HepG2 (cell line): ENCODE measurements at regions not wholly inside any gene's neighbourhood (a gene's known extent, or its start where the extent isn't known, plus 50 kb on each side); places are given as distances from the start of the nearest gene placed in this dataset.

Experiments used
- ATAC-seq: fragments of 200-7000 bp; cut with Tn5 transposase; 3 replicates; pipeline ENCODE4 v1.9.1; 2020; ENCODE audit warnings: mild to moderate bottlenecking, moderate library complexity
- BruUV-seq: library from RNA; stranded (reverse); fragments of 400-500 nt; replicated peaks from 2 replicates; lab custom pipeline; 2021; lab: Mats Ljungman, UMichigan
- CTCF ChIA-PET: fragments of 300-600 bp; formaldehyde crosslinking; extraction: SDS; loops from one replicate; lab custom pipeline; 2021; ENCODE audit warnings: low total read pairs, inconsistent platforms, low intra/inter-chr PET ratio; lab: Yijun Ruan, JAX
- POLR2A ChIA-PET: fragments of 350-600 bp; sonication (Branson Sonifier 250); formaldehyde crosslinking; loops from one replicate; lab custom pipeline; 2020; ENCODE audit warnings: antibody characterized with exemption, inconsistent platforms; lab: Yijun Ruan, JAX
- DNase-seq: peaks from one replicate; pipeline ENCODE4 v3.0.0-alpha.2; 2015; ENCODE audit warnings: low spot score
- FAIRE-seq: peaks from 3 replicates; lab custom pipeline; 2011; peaks lifted over from hg19 to GRCh38; lab: Jason Lieb, UNC
- H2AFZ ChIP-seq: one replicate; pipeline ENCODE4 v1.6.1; 2011; ENCODE audit warnings: low read length, inconsistent platforms
- H3K27ac ChIP-seq: fragments of 300-600 bp; 3 replicates; pipeline ENCODE4 v1.8.0; 2011; ENCODE audit warnings: mixed run types, mild to moderate bottlenecking, mixed read lengths, low read length, inconsistent platforms; ENCODE audit not compliant: insufficient read depth; ENCODE audit errors: extremely low read length
- H3K27me3 ChIP-seq, 2 experiments: fragments of 200-600 bp in 1 of 2; 2 replicates in 1 of 2; 3 replicates in 1 of 2; pipeline versions ENCODE4 v1.6.0 to v1.8.0; 2011; ENCODE audit warnings: low read length in 2 of 2, mild to moderate bottlenecking in 2 of 2, moderate library complexity in 2 of 2, inconsistent platforms in 1 of 2; ENCODE audit not compliant: insufficient read depth in 2 of 2, control insufficient read depth in 1 of 2
- H3K36me3 ChIP-seq, 2 experiments: fragments of 200-600 bp in 1 of 2; replicated peaks in 1 of 2; 2 replicates in 1 of 2; 3 replicates in 1 of 2; pipeline versions ENCODE4 v1.5.1 to v1.8.0; 2011; ENCODE audit warnings: low read length in 2 of 2, inconsistent platforms in 1 of 2; ENCODE audit not compliant: insufficient read depth in 2 of 2, control insufficient read depth in 1 of 2
- H3K4me1 ChIP-seq: 2 replicates; pipeline ENCODE4 v1.5.1; 2012; ENCODE audit warnings: low read length, inconsistent platforms; ENCODE audit not compliant: insufficient read depth
- H3K4me2 ChIP-seq: 2 replicates; pipeline ENCODE4 v1.6.0; 2011; ENCODE audit warnings: low read depth, low read length, inconsistent platforms
- H3K4me3 ChIP-seq, 3 experiments: fragments of 200-600 bp in 1 of 3; sonication (generic), shearing (Covaris generic) in 1 of 3; replicated peaks in 1 of 3; 2 replicates each; pipeline ENCODE4 v1.5.1; 2011 to 2016; ENCODE audit warnings: low read length in 3 of 3, inconsistent platforms in 2 of 3, low read depth in 2 of 3, mild to moderate bottlenecking in 2 of 3, control low read depth in 1 of 3, mixed read lengths in 1 of 3; ENCODE audit not compliant: insufficient read depth in 1 of 3
- H3K79me2 ChIP-seq: one replicate; pipeline ENCODE4 v1.6.1; 2011; ENCODE audit warnings: low read length, inconsistent platforms; ENCODE audit not compliant: insufficient read depth
- H3K9ac ChIP-seq: 2 replicates; pipeline ENCODE4 v1.6.0; 2011; ENCODE audit warnings: mild to moderate bottlenecking, low read depth, low read length, inconsistent platforms; ENCODE audit not compliant: insufficient read depth
- H3K9me3 ChIP-seq: 2 replicates; pipeline ENCODE4 v1.5.1; 2012; ENCODE audit warnings: mild to moderate bottlenecking, low read length
- H4K20me1 ChIP-seq: 2 replicates; pipeline ENCODE4 v1.6.0; 2011; ENCODE audit warnings: inconsistent platforms, mild to moderate bottlenecking, low read length, moderate library complexity; ENCODE audit not compliant: insufficient read depth
- ATF7 ChIP-seq, 2 experiments: fragments of 450-650 bp in 1 of 2; sonication (generic) in 1 of 2; formaldehyde crosslinking in 1 of 2; IDR thresholded peaks; 2 replicates each; pipeline versions ENCODE4 v1.4.0 to v1.6.1; 2016 to 2020; ENCODE audit warnings: antibody characterized with exemption in 1 of 2, mild to moderate bottlenecking in 1 of 2, missing genetic modification reagents in 1 of 2
- JUND ChIP-seq: sonication (generic); formaldehyde crosslinking; IDR thresholded peaks from 2 replicates; pipeline ENCODE4 v1.8.0; 2022; ENCODE audit warnings: mild to moderate bottlenecking, missing genetic modification reagents
- KAT2B ChIP-seq: fragments of 150-350 bp; IDR thresholded peaks from 2 replicates; pipeline ENCODE4 v1.6.1; 2014; ENCODE audit warnings: low read depth, low read length, borderline replicate concordance
- ZNF431 ChIP-seq: sonication (generic); formaldehyde crosslinking; IDR thresholded peaks from 2 replicates; pipeline ENCODE4 v1.9.0; 2022; ENCODE audit warnings: missing genetic modification reagents, low read depth, mild to moderate bottlenecking, borderline replicate concordance
- ZNF773 ChIP-seq: sonication (generic); formaldehyde crosslinking; IDR thresholded peaks from 2 replicates; pipeline ENCODE4 v1.4.0; 2020; ENCODE audit warnings: missing genetic modification reagents, borderline replicate concordance
- WGBS: methylation state at CpG from one replicate; pipeline ENCODE4 v1.1.6; 2017; ENCODE audit warnings: low lambda C conversion rate; 5-methylcytosine and 5-hydroxymethylcytosine counted together
- in situ Hi-C: cut with HindIII; loops from 2 replicates; pipeline ENCODE4 v1.10.0; 2017; ENCODE audit warnings: low pct_unique_long_range_greater_than_20kb; ENCODE audit not compliant: extremely low pct_ligation_motif_present
- intact Hi-C: fragments of 100-400 bp; cut with micrococcal nuclease; formaldehyde crosslinking; loops from one replicate; pipeline ENCODE4 v1.10.0; 2022; ENCODE audit not compliant: unreplicated experiment
- TF ChIP-seq, protein P1 (sequence below): IDR thresholded peaks from 2 replicates; pipeline ENCODE4 v1.6.1; 2016; ENCODE audit warnings: low read depth, missing genetic modification reagents, missing compliant biosample characterization
- TF ChIP-seq, protein P2 (sequence below): fragments of 450-650 bp; IDR thresholded peaks from 2 replicates; pipeline ENCODE4 v1.6.1; 2016

DNA sequence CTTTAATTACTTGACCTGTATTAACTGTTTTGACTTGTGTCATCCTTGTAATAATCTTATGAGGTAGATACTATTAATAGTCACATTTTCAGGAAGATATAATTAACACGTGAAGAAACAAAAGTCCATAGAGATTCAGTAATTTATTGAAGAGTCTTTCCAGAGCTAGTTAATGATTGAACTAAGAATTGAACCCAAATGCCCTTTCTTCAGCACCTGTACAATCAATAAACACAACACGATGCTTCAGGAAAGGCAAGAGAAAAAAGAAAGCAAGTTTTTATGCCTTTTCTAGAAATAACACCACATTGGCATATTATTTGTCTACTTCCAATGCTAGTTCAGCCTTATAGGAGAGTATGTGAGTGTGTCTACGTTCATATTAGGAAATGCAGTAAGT, 399.6 kb downstream of the NAF1 start:
- H3K4me3 ChIP-seq: no peak overlapping the region
- 0% methylated on average over 3 of the region's 3 CpGs for WGBS
- no peak for ATAC-seq

More for the DNA sequence above, 399.6 kb downstream of the NAF1 start:
- H3K36me3 ChIP-seq: no peaks in the 10 kb centered on the region
- no peaks in the 10 kb centered on the region for H3K4me1 ChIP-seq
- in situ Hi-C loops (no loop called here), intact Hi-C loops (no loop called here)
- BruUV-seq: no TSS peak
- DNase-seq (no peak), FAIRE-seq (no peak)
- POLR2A ChIA-PET: no interaction called here
- no peak overlapping the region for H2AFZ ChIP-seq
- no peak overlapping the region for H3K27ac ChIP-seq
- no peaks in the 10 kb centered on the region for H3K9me3 ChIP-seq
- no peaks in the 10 kb centered on the region for H3K79me2 ChIP-seq
- TF ChIP-seq, protein P1, sequence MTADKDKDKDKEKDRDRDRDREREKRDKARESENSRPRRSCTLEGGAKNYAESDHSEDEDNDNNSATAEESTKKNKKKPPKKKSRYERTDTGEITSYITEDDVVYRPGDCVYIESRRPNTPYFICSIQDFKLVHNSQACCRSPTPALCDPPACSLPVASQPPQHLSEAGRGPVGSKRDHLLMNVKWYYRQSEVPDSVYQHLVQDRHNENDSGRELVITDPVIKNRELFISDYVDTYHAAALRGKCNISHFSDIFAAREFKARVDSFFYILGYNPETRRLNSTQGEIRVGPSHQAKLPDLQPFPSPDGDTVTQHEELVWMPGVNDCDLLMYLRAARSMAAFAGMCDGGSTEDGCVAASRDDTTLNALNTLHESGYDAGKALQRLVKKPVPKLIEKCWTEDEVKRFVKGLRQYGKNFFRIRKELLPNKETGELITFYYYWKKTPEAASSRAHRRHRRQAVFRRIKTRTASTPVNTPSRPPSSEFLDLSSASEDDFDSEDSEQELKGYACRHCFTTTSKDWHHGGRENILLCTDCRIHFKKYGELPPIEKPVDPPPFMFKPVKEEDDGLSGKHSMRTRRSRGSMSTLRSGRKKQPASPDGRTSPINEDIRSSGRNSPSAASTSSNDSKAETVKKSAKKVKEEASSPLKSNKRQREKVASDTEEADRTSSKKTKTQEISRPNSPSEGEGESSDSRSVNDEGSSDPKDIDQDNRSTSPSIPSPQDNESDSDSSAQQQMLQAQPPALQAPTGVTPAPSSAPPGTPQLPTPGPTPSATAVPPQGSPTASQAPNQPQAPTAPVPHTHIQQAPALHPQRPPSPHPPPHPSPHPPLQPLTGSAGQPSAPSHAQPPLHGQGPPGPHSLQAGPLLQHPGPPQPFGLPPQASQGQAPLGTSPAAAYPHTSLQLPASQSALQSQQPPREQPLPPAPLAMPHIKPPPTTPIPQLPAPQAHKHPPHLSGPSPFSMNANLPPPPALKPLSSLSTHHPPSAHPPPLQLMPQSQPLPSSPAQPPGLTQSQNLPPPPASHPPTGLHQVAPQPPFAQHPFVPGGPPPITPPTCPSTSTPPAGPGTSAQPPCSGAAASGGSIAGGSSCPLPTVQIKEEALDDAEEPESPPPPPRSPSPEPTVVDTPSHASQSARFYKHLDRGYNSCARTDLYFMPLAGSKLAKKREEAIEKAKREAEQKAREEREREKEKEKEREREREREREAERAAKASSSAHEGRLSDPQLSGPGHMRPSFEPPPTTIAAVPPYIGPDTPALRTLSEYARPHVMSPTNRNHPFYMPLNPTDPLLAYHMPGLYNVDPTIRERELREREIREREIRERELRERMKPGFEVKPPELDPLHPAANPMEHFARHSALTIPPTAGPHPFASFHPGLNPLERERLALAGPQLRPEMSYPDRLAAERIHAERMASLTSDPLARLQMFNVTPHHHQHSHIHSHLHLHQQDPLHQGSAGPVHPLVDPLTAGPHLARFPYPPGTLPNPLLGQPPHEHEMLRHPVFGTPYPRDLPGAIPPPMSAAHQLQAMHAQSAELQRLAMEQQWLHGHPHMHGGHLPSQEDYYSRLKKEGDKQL (CRISPR knock-in tag): no peak
- TF ChIP-seq, protein P2, sequence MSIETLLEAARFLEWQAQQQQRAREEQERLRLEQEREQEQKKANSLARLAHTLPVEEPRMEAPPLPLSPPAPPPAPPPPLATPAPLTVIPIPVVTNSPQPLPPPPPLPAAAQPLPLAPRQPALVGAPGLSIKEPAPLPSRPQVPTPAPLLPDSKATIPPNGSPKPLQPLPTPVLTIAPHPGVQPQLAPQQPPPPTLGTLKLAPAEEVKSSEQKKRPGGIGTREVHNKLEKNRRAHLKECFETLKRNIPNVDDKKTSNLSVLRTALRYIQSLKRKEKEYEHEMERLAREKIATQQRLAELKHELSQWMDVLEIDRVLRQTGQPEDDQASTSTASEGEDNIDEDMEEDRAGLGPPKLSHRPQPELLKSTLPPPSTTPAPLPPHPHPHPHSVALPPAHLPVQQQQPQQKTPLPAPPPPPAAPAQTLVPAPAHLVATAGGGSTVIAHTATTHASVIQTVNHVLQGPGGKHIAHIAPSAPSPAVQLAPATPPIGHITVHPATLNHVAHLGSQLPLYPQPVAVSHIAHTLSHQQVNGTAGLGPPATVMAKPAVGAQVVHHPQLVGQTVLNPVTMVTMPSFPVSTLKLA: no peak
- TF ChIP-seq ATF7 (IDR thresholded peaks at IDR 0.05): no peak
- no peak for TF ChIP-seq ATF7 (CRISPR knock-in tag; IDR thresholded peaks at IDR 0.05)
- no peak for TF ChIP-seq KAT2B
- TF ChIP-seq ZNF773 (CRISPR knock-in tag): no peak
- TF ChIP-seq JUND (CRISPR knock-in tag): no peak
- TF ChIP-seq ZNF431: no peak
- H3K27me3 ChIP-seq: no peaks in the 10 kb centered on the region
- CTCF ChIA-PET: no interaction called here
- H3K4me2 ChIP-seq: no peak overlapping the region
- no peaks in the 10 kb centered on the region for H4K20me1 ChIP-seq
- H3K9ac ChIP-seq: no peak overlapping the region
